ENCODE measurements at regions not wholly inside any gene's neighbourhood (a gene's known extent, or its start where the extent isn't known, plus 50 kb on each side); places are given as distances from the start of the nearest gene placed in this dataset.

- Histone ChIP-seq H3K79me2 (ENCODE audit: insufficient read depth, low read length) (no peaks in the 10 kb centered on the region), H3K4me2 (ENCODE audit: low read length) (no peak overlapping the region), H2AFZ (ENCODE audit: low read depth, low read length, poor library complexity, severe bottlenecking) (no peak overlapping the region), H3K27ac (ENCODE audit: low read depth, low read length) (no peak overlapping the region), H3K27me3 (ENCODE audit: insufficient read depth, low read length) (no peaks in the 10 kb centered on the region), H3K36me3 (ENCODE audit: control insufficient read depth in 1 of 2, insufficient read depth in 2 of 2, low read length in 2 of 2) (no peaks in the 10 kb centered on the region), H3K9ac (ENCODE audit: low read length) (no peak overlapping the region), H3K9me2 (ENCODE audit: insufficient read depth) (no peaks in the 10 kb centered on the region), H4K20me1 (ENCODE audit: insufficient read depth) (no peaks in the 10 kb centered on the region), H3K4me1 (ENCODE audit: control insufficient read depth in 1 of 2, insufficient read depth in 2 of 2, low read length in 2 of 2) (no peaks in the 10 kb centered on the region), H3K4me3 (replicated peaks in 1 of 2; ENCODE audit: low read depth in 1 of 2, low read length in 2 of 2) (no peak overlapping the region), H3K9me3 (ENCODE audit: control insufficient read depth in 1 of 2, insufficient read depth in 1 of 2, low read depth in 1 of 2, low read length in 2 of 2) (no peaks in the 10 kb centered on the region; a peak in 1 of 4 replicates)
- ChIA-PET POLR2A (no interaction called here), RAD21 (ENCODE audit: low non-redundant PET in 1 of 2, low total read pairs in 2 of 2, uncharacterized antibody in 2 of 2, unreplicated experiment in 2 of 2) (no interaction called here), CTCF (no interaction called here)
- intact Hi-C loops (cut with micrococcal nuclease) = no loop called here
- TF ChIP-seq JUND (IDR thresholded peaks at IDR 0.05) = no peak
- TF ChIP-seq ZFX (IDR thresholded peaks at IDR 0.05) = no peak
- no peak for TF ChIP-seq SP1 (IDR thresholded peaks at IDR 0.05; ENCODE audit: low read depth)
- TF ChIP-seq EGR1 (IDR thresholded peaks at IDR 0.05; ENCODE audit: low read depth) = no peak
- no peak for TF ChIP-seq YY1 (IDR thresholded peaks at IDR 0.05; ENCODE audit: extremely low read depth, insufficient replicate concordance, low read depth, low read length)
- no peak for TF ChIP-seq POLR2A (IDR thresholded peaks at IDR 0.05; ENCODE audit: borderline replicate concordance, extremely low read depth, insufficient read depth, insufficient read length)
- no peak for TF ChIP-seq TCF7L2 (IDR thresholded peaks at IDR 0.05; ENCODE audit: borderline replicate concordance, extremely low read depth, insufficient read depth, insufficient read length)
- TF ChIP-seq, protein P1, sequence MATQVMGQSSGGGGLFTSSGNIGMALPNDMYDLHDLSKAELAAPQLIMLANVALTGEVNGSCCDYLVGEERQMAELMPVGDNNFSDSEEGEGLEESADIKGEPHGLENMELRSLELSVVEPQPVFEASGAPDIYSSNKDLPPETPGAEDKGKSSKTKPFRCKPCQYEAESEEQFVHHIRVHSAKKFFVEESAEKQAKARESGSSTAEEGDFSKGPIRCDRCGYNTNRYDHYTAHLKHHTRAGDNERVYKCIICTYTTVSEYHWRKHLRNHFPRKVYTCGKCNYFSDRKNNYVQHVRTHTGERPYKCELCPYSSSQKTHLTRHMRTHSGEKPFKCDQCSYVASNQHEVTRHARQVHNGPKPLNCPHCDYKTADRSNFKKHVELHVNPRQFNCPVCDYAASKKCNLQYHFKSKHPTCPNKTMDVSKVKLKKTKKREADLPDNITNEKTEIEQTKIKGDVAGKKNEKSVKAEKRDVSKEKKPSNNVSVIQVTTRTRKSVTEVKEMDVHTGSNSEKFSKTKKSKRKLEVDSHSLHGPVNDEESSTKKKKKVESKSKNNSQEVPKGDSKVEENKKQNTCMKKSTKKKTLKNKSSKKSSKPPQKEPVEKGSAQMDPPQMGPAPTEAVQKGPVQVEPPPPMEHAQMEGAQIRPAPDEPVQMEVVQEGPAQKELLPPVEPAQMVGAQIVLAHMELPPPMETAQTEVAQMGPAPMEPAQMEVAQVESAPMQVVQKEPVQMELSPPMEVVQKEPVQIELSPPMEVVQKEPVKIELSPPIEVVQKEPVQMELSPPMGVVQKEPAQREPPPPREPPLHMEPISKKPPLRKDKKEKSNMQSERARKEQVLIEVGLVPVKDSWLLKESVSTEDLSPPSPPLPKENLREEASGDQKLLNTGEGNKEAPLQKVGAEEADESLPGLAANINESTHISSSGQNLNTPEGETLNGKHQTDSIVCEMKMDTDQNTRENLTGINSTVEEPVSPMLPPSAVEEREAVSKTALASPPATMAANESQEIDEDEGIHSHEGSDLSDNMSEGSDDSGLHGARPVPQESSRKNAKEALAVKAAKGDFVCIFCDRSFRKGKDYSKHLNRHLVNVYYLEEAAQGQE (IDR thresholded peaks at IDR 0.05; ENCODE audit: low read depth) = no peak
- TF ChIP-seq RAD21 (IDR thresholded peaks at IDR 0.05; ENCODE audit: low read depth) = no peak
- no peak for TF ChIP-seq CBX3 (IDR thresholded peaks at IDR 0.05; ENCODE audit: low read depth)
- no peak for TF ChIP-seq ELF1 (IDR thresholded peaks at IDR 0.05; ENCODE audit: borderline replicate concordance, low read depth)
- no peak for TF ChIP-seq SIN3A (IDR thresholded peaks at IDR 0.05; ENCODE audit: low read depth)
- no peak for TF ChIP-seq ZNF274 (IDR thresholded peaks at IDR 0.05; ENCODE audit: low read depth, low read length)
- TF ChIP-seq CEBPB (IDR thresholded peaks at IDR 0.05; ENCODE audit: low read depth) = no peak
- no peak for TF ChIP-seq POLR2AphosphoS5 (IDR thresholded peaks at IDR 0.05; ENCODE audit: low read depth, low read length)
- TF ChIP-seq SRF (IDR thresholded peaks at IDR 0.05; ENCODE audit: low read depth) = no peak
- TF ChIP-seq, protein P2, sequence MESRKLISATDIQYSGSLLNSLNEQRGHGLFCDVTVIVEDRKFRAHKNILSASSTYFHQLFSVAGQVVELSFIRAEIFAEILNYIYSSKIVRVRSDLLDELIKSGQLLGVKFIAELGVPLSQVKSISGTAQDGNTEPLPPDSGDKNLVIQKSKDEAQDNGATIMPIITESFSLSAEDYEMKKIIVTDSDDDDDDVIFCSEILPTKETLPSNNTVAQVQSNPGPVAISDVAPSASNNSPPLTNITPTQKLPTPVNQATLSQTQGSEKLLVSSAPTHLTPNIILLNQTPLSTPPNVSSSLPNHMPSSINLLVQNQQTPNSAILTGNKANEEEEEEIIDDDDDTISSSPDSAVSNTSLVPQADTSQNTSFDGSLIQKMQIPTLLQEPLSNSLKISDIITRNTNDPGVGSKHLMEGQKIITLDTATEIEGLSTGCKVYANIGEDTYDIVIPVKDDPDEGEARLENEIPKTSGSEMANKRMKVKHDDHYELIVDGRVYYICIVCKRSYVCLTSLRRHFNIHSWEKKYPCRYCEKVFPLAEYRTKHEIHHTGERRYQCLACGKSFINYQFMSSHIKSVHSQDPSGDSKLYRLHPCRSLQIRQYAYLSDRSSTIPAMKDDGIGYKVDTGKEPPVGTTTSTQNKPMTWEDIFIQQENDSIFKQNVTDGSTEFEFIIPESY (IDR thresholded peaks at IDR 0.05; ENCODE audit: extremely low read depth, insufficient replicate concordance, low read length) = no peak
- TF ChIP-seq, protein P3, sequence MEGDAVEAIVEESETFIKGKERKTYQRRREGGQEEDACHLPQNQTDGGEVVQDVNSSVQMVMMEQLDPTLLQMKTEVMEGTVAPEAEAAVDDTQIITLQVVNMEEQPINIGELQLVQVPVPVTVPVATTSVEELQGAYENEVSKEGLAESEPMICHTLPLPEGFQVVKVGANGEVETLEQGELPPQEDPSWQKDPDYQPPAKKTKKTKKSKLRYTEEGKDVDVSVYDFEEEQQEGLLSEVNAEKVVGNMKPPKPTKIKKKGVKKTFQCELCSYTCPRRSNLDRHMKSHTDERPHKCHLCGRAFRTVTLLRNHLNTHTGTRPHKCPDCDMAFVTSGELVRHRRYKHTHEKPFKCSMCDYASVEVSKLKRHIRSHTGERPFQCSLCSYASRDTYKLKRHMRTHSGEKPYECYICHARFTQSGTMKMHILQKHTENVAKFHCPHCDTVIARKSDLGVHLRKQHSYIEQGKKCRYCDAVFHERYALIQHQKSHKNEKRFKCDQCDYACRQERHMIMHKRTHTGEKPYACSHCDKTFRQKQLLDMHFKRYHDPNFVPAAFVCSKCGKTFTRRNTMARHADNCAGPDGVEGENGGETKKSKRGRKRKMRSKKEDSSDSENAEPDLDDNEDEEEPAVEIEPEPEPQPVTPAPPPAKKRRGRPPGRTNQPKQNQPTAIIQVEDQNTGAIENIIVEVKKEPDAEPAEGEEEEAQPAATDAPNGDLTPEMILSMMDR (IDR thresholded peaks at IDR 0.05 in 2 of 3, conservative IDR thresholded peaks at IDR 0.05 in 1 of 3; ENCODE audit: borderline replicate concordance in 1 of 3, insufficient read depth in 1 of 3, low read depth in 2 of 3, low read length in 2 of 3) = no peak
- no peak for TF ChIP-seq ATF3 (IDR thresholded peaks at IDR 0.05)
- no peak for TF ChIP-seq EZH2phosphoT487 (IDR thresholded peaks at IDR 0.05; ENCODE audit: borderline replicate concordance)
- ATAC-seq (no peak), DNase-seq (ENCODE audit: low read depth, low spot score) (no peak)
- BruUV-seq (replicated peaks) = no TSS peak
Measured at GRCh38 chr5:123753937-123754891, 242.2 kb downstream of the CSNK1G3 start.

Data from HCT116 (cell line).